PC-3 (cell line): ENCODE measurements at regions not wholly inside any gene's neighbourhood (a gene's known extent, or its start where the extent isn't known, plus 50 kb on each side); places are given as distances from the start of the nearest gene placed in this dataset.
A peak's percentile ranks its signal among the peaks of the same experiment; 100 is the strongest.

Experiments
- ATAC-seq: fragments of 200-7000 bp; cut with Tn5 transposase; 2 replicates; pipeline ENCODE4 v1.9.1; 2020; ENCODE audit warnings: mild to moderate bottlenecking, moderate library complexity
- BruUV-seq: library from RNA; stranded (reverse); fragments of 400-500 nt; replicated peaks from 2 replicates; lab custom pipeline; 2021; lab: Mats Ljungman, UMichigan
- CTCF ChIA-PET: fragments of 300-600 bp; sonication (Branson Sonifier 250); formaldehyde crosslinking; loops from one replicate; lab custom pipeline; 2022; ENCODE audit warnings: antibody characterized with exemption; lab: Charles Lee
- POLR2A ChIA-PET: fragments of 300-600 bp; sonication (Branson Sonifier 250); formaldehyde crosslinking; loops from one replicate; lab custom pipeline; 2022; ENCODE audit warnings: antibody characterized with exemption; ENCODE audit not compliant: unreplicated experiment; lab: Charles Lee
- DNase-seq: peaks from one replicate; pipeline ENCODE4 v3.0.0-alpha.2; 2015
- H2AFZ ChIP-seq: fragments of 300-600 bp; sonication (generic); 2 replicates; pipeline ENCODE4 v1.6.0; 2016; ENCODE audit warnings: antibody characterized with exemption, low read length
- H3F3A ChIP-seq: fragments of 300-600 bp; sonication (generic); one replicate; pipeline ENCODE4 v1.6.0; 2017; ENCODE audit warnings: antibody characterized with exemption, low read length, control low read depth, mild to moderate bottlenecking; ENCODE audit not compliant: unreplicated experiment
- H3K27ac ChIP-seq: fragments of 300-600 bp; sonication (generic); 2 replicates; pipeline ENCODE4 v1.5.1; 2016; ENCODE audit warnings: mild to moderate bottlenecking, low read length
- H3K27me3 ChIP-seq: fragments of 300-600 bp; sonication (generic); 2 replicates; pipeline ENCODE4 v1.6.1; 2016; ENCODE audit warnings: low read length, mixed read lengths
- H3K36me3 ChIP-seq: fragments of 300-600 bp; sonication (generic); 2 replicates; pipeline ENCODE4 v1.6.1; 2016; ENCODE audit warnings: low read depth, mixed run types, low read length, mixed read lengths
- H3K4me1 ChIP-seq: fragments of 300-600 bp; sonication (generic); 2 replicates; pipeline ENCODE4 v1.5.1; 2016; ENCODE audit warnings: low read length; ENCODE audit not compliant: insufficient read depth
- H3K4me2 ChIP-seq: fragments of 300-600 bp; sonication (generic); 2 replicates; pipeline ENCODE4 v1.6.0; 2016; ENCODE audit warnings: low read length
- H3K4me3 ChIP-seq: fragments of 300-600 bp; sonication (generic); 2 replicates; pipeline ENCODE4 v1.5.1; 2016; ENCODE audit warnings: mild to moderate bottlenecking, low read length, mixed read lengths
- H3K79me2 ChIP-seq: fragments of 300-600 bp; sonication (generic); 2 replicates; pipeline ENCODE4 v1.6.1; 2017; ENCODE audit warnings: low read length, mixed read lengths
- H3K9ac ChIP-seq: fragments of 300-600 bp; sonication (generic); 2 replicates; pipeline ENCODE4 v1.6.0; 2016; ENCODE audit warnings: mild to moderate bottlenecking, low read length
- H3K9me2 ChIP-seq: fragments of 300-600 bp; sonication (generic); replicated peaks from 2 replicates; pipeline ENCODE4 v1.6.1; 2016; ENCODE audit warnings: mixed run types, low read length, mixed read lengths
- H3K9me3 ChIP-seq: fragments of 300-600 bp; sonication (generic); 2 replicates; pipeline ENCODE4 v1.6.1; 2016; ENCODE audit warnings: low read length, mixed read lengths
- H4K20me1 ChIP-seq: fragments of 300-600 bp; sonication (generic); 2 replicates; pipeline ENCODE4 v1.6.1; 2016; ENCODE audit warnings: low read length, mixed read lengths
- CTCF ChIP-seq: fragments of 300-600 bp; sonication (generic); conservative IDR thresholded peaks from 2 replicates; pipeline ENCODE4 v1.5.1; 2017; ENCODE audit warnings: antibody characterized with exemption, low read depth, mild to moderate bottlenecking, low read length
- EZH2 ChIP-seq: fragments of 300-600 bp; sonication (generic); IDR thresholded peaks from one replicate; pipeline ENCODE4 v1.6.1; 2017; ENCODE audit warnings: antibody characterized with exemption, mild to moderate bottlenecking, low read length; ENCODE audit not compliant: unreplicated experiment
- EZH2phosphoT487 ChIP-seq: fragments of 300-600 bp; sonication (generic); IDR thresholded peaks from 2 replicates; pipeline ENCODE4 v1.6.1; 2018; ENCODE audit warnings: mild to moderate bottlenecking, antibody characterized with exemption, low read length, borderline replicate concordance
- intact Hi-C: fragments of 100-400 bp; cut with micrococcal nuclease; formaldehyde crosslinking; loops from 2 replicates; pipeline ENCODE4 v1.9.0; 2023

- no peaks in the 10 kb centered on the region for H3K27me3 ChIP-seq
- no peak overlapping the region for H3K27ac ChIP-seq
- ChIA-PET POLR2A (no interaction called here), CTCF (no interaction called here)
- H2AFZ ChIP-seq = no peak overlapping the region
- no peaks in the 10 kb centered on the region for H3K4me1 ChIP-seq
- H3K9me2 ChIP-seq = no peaks in the 10 kb centered on the region
- DNase-seq (no peak), ATAC-seq (no peak)
- 0 out of 2 replicates have a peak, but pooled peaks cover 4% of the 10 kb centered on the region for H3K9me3 ChIP-seq
- intact Hi-C loops = no loop called here
- no peaks in the 10 kb centered on the region for H3F3A ChIP-seq
- no peak overlapping the region for H3K4me2 ChIP-seq
- no peak overlapping the region for H3K4me3 ChIP-seq
- TF ChIP-seq EZH2 (no peak), CTCF (no peak), EZH2phosphoT487 (no peak)
- BruUV-seq = no TSS peak
- no peaks in the 10 kb centered on the region for H4K20me1 ChIP-seq
- H3K79me2 ChIP-seq = no peaks in the 10 kb centered on the region
- no peaks in the 10 kb centered on the region for H3K36me3 ChIP-seq
- H3K9ac ChIP-seq = no peak overlapping the region
Measured at GRCh38 chr21:22209304-22209700, 1211.1 kb downstream of the NCAM2 start.

- intact Hi-C loops = no loop called here
- H3K9ac ChIP-seq = no peak overlapping the region
- TF ChIP-seq EZH2 (no peak), CTCF (no peak), EZH2phosphoT487 (no peak)
- CTCF ChIA-PET = no interaction called here
- BruUV-seq = no TSS peak
- H3K4me1 ChIP-seq = no peaks in the 10 kb centered on the region
- no peaks in the 10 kb centered on the region for H3K36me3 ChIP-seq
- DNase-seq = no peak
- H3K79me2 ChIP-seq = no peaks in the 10 kb centered on the region
- no peak overlapping the region for H3K4me3 ChIP-seq
- H3K27ac ChIP-seq = no peak overlapping the region
- POLR2A ChIA-PET = no interaction called here
- no peaks in the 10 kb centered on the region for H3K27me3 ChIP-seq
- H3F3A ChIP-seq = no peaks in the 10 kb centered on the region
- no peak for ATAC-seq
- H2AFZ ChIP-seq = no peak overlapping the region
- no peaks in the 10 kb centered on the region for H3K9me2 ChIP-seq
- no peak overlapping the region for H3K4me2 ChIP-seq
- H4K20me1 ChIP-seq = no peaks in the 10 kb centered on the region
- H3K9me3 ChIP-seq = 0 out of 2 replicates have a peak, but pooled peaks cover 4% of the 10 kb centered on the region
Measured at GRCh38 chr21:22211943-22212342, 1213.7 kb downstream of the NCAM2 start.

GRCh38 chr21:22223385-22223784 is 1225.2 kb downstream of the NCAM2 start:
- POLR2A ChIA-PET = no interaction called here

More at GRCh38 chr21:22223385-22223784, 1225.2 kb downstream of the NCAM2 start:
- no TSS peak for BruUV-seq
- H3K36me3 ChIP-seq = no peaks in the 10 kb centered on the region
- H3K4me3 ChIP-seq = no peak overlapping the region
- H3K4me2 ChIP-seq = 0 out of 2 replicates have a peak overlapping the region, but pooled peaks have one; percentile 10
- H3K4me1 ChIP-seq = no peaks in the 10 kb centered on the region
- no peak overlapping the region for H3K27ac ChIP-seq
- H4K20me1 ChIP-seq = no peaks in the 10 kb centered on the region
- no peak for TF ChIP-seq EZH2
- TF ChIP-seq CTCF = no peak
- TF ChIP-seq EZH2phosphoT487 = no peak
- ATAC-seq = no peak
- intact Hi-C loops = no loop called here
- H3K27me3 ChIP-seq = no peaks in the 10 kb centered on the region
- H3K9me2 ChIP-seq = no peaks in the 10 kb centered on the region
- H3K9me3 ChIP-seq = peaks cover 6% of the 10 kb centered on the region; the same call in 1 of the 2 replicates
- H3F3A ChIP-seq = no peaks in the 10 kb centered on the region
- CTCF ChIA-PET = no interaction called here
- H2AFZ ChIP-seq = peak overlapping the region; percentile 41; the same call in 1 of the 2 replicates
- no peak for DNase-seq
- no peak overlapping the region for H3K9ac ChIP-seq
- no peaks in the 10 kb centered on the region for H3K79me2 ChIP-seq
